ENCODE measurements at regions not wholly inside any gene's neighbourhood (a gene's known extent, or its start where the extent isn't known, plus 50 kb on each side); places are given as distances from the start of the nearest gene placed in this dataset.

- TF ChIP-seq, protein P1, sequence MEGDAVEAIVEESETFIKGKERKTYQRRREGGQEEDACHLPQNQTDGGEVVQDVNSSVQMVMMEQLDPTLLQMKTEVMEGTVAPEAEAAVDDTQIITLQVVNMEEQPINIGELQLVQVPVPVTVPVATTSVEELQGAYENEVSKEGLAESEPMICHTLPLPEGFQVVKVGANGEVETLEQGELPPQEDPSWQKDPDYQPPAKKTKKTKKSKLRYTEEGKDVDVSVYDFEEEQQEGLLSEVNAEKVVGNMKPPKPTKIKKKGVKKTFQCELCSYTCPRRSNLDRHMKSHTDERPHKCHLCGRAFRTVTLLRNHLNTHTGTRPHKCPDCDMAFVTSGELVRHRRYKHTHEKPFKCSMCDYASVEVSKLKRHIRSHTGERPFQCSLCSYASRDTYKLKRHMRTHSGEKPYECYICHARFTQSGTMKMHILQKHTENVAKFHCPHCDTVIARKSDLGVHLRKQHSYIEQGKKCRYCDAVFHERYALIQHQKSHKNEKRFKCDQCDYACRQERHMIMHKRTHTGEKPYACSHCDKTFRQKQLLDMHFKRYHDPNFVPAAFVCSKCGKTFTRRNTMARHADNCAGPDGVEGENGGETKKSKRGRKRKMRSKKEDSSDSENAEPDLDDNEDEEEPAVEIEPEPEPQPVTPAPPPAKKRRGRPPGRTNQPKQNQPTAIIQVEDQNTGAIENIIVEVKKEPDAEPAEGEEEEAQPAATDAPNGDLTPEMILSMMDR (IDR thresholded peaks at IDR 0.05), result no peak
- no peak for TF ChIP-seq NPAS2 (CRISPR knock-in tag; IDR thresholded peaks at IDR 0.05; ENCODE audit: borderline replicate concordance)
- TF ChIP-seq CHD2 (IDR thresholded peaks at IDR 0.05; ENCODE audit: low read length, partially characterized antibody), result no peak
- TF ChIP-seq, protein P2, sequence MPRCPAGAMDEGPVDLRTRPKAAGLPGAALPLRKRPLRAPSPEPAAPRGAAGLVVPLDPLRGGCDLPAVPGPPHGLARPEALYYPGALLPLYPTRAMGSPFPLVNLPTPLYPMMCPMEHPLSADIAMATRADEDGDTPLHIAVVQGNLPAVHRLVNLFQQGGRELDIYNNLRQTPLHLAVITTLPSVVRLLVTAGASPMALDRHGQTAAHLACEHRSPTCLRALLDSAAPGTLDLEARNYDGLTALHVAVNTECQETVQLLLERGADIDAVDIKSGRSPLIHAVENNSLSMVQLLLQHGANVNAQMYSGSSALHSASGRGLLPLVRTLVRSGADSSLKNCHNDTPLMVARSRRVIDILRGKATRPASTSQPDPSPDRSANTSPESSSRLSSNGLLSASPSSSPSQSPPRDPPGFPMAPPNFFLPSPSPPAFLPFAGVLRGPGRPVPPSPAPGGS (IDR thresholded peaks at IDR 0.05), result no peak
- TF ChIP-seq EP300 (IDR thresholded peaks at IDR 0.05), result no peak
- no peak for TF ChIP-seq HES2 (IDR thresholded peaks at IDR 0.05)
Measured at GRCh38 chr2:116413659-116414058, 1400.8 kb upstream of the DDX18 start (continued).

- ChIA-PET CTCF (no interaction called here), POLR2A (no interaction called here)
- Histone ChIP-seq H3K4me3 (no peak overlapping the region), H3K4me2 (no peak overlapping the region), H3K4me1 (no peaks in the 10 kb centered on the region), H3K9me3 (peaks cover 2% of the 10 kb centered on the region; the same call in 1 of the 3 replicates), H3K27ac (no peak overlapping the region)
- DNase-seq (ENCODE audit: low read depth in 1 of 2, low spot score in 1 of 2) (no peak), ATAC-seq (no peak), FAIRE-seq (no peak)
- WGBS (ENCODE audit: missing lambda C conversion rate), result 2% methylated on average over 3 of the region's 3 CpGs
- TF ChIP-seq MAZ (IDR thresholded peaks at IDR 0.05; ENCODE audit: borderline replicate concordance, low read depth, low read length) (no peak), CEBPB (IDR thresholded peaks at IDR 0.05) (no peak), CHD4 (IDR thresholded peaks at IDR 0.05; ENCODE audit: borderline replicate concordance) (no peak), ZNF302 (CRISPR knock-in tag; IDR thresholded peaks at IDR 0.05) (no peak), MAFK (IDR thresholded peaks at IDR 0.05; ENCODE audit: partially characterized antibody) (no peak)
Measured at GRCh38 chr2:116416731-116417377, 1397.6 kb upstream of the DDX18 start.

- Histone ChIP-seq H3K4me2 (no peak overlapping the region), H3K27ac (no peak overlapping the region), H3K4me1 (no peaks in the 10 kb centered on the region), H3K9me3 (no peaks in the 10 kb centered on the region), H3K4me3 (no peak overlapping the region)
- FAIRE-seq (no peak), ATAC-seq (no peak), DNase-seq (ENCODE audit: low read depth in 1 of 2, low spot score in 1 of 2) (no peak)
- POLR2A ChIA-PET, result no interaction called here
- WGBS (ENCODE audit: missing lambda C conversion rate), result under 1% methylated on average over 4 of the region's 4 CpGs
- TF ChIP-seq, protein P3, sequence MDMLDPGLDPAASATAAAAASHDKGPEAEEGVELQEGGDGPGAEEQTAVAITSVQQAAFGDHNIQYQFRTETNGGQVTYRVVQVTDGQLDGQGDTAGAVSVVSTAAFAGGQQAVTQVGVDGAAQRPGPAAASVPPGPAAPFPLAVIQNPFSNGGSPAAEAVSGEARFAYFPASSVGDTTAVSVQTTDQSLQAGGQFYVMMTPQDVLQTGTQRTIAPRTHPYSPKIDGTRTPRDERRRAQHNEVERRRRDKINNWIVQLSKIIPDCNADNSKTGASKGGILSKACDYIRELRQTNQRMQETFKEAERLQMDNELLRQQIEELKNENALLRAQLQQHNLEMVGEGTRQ (IDR thresholded peaks at IDR 0.05), result no peak
- TF ChIP-seq REST (IDR thresholded peaks at IDR 0.05) (no peak), BHLHE40 (IDR thresholded peaks at IDR 0.05; ENCODE audit: low read depth, low read length) (no peak), NR3C1 (IDR thresholded peaks at IDR 0.05) (no peak), TFCP2L1 (CRISPR knock-in tag; IDR thresholded peaks at IDR 0.05) (no peak), HOXA7 (CRISPR knock-in tag; IDR thresholded peaks at IDR 0.05) (no peak), PHF8 (IDR thresholded peaks at IDR 0.05; ENCODE audit: borderline replicate concordance, low read depth) (no peak), HMGXB4 (CRISPR knock-in tag; IDR thresholded peaks at IDR 0.05; ENCODE audit: borderline replicate concordance) (no peak), MYC (IDR thresholded peaks at IDR 0.05; ENCODE audit: borderline replicate concordance, low read length) (no peak), MAX (IDR thresholded peaks at IDR 0.05) (no peak), HDAC2 (IDR thresholded peaks at IDR 0.05) (no peak)
- CTCF ChIA-PET, result no interaction called here
Measured at GRCh38 chr2:116435648-116436047, 1378.8 kb upstream of the DDX18 start.

All from A549 (cell line).